Gastroesophageal sphincter (tissue), 4 donors: ENCODE measurements at regions not wholly inside any gene's neighbourhood (a gene's known extent, or its start where the extent isn't known, plus 50 kb on each side); places are given as distances from the start of the nearest gene placed in this dataset.
A peak's percentile ranks its signal among the peaks of the same experiment; 100 is the strongest.

Experiments
- ATAC-seq: fragments of 150-250 bp; one replicate; pipeline ENCODE4 v1.9.1; 2016; ENCODE audit warnings: mild to moderate bottlenecking, moderate library complexity
- H3K27ac ChIP-seq, 4 donors: fragments of 200-600 bp; sonication (generic) in 3 of 4; 1 replicate in 3 of 4; 2 replicates in 1 of 4; pipeline ENCODE4 v1.5.1; 2016 to 2019
- H3K27me3 ChIP-seq: fragments of 200-600 bp; sonication (generic); one replicate; pipeline ENCODE4 v1.5.1; 2019
- H3K36me3 ChIP-seq, 2 donors: fragments of 200-600 bp; sonication (generic); one replicate each; pipeline ENCODE4 v1.5.1; 2019; ENCODE audit warnings: control low read depth in 1 of 2
- H3K4me1 ChIP-seq, 3 donors: fragments of 200-600 bp; sonication (generic); 1 replicate in 2 of 3; 2 replicates in 1 of 3; pipeline ENCODE4 v1.5.1; 2016 to 2019; ENCODE audit warnings: control low read depth in 2 of 3
- H3K4me3 ChIP-seq, 2 donors: fragments of 200-600 bp; sonication (generic); one replicate each; pipeline ENCODE4 v1.5.1; 2019; ENCODE audit warnings: mild to moderate bottlenecking in 1 of 2, moderate library complexity in 1 of 2
- H3K9me3 ChIP-seq, 3 donors: fragments of 200-600 bp; sonication (generic); one replicate each; pipeline ENCODE4 v1.5.1; 2017 to 2019; ENCODE audit warnings: control low read depth in 2 of 3
- EP300 ChIP-seq: sonication (generic); formaldehyde crosslinking; IDR thresholded peaks from one replicate; pipeline ENCODE4 v1.6.1; 2017; ENCODE audit warnings: antibody characterized with exemption, mild to moderate bottlenecking
- POLR2A ChIP-seq, 2 donors: fragments of 450-650 bp; IDR thresholded peaks; one replicate each; pipeline ENCODE4 v1.6.1; 2017; ENCODE audit warnings: antibody characterized with exemption in 2 of 2, mild to moderate bottlenecking in 2 of 2, moderate library complexity in 1 of 2
- POLR2AphosphoS5 ChIP-seq: sonication (generic); formaldehyde crosslinking; IDR thresholded peaks from one replicate; pipeline ENCODE4 v1.6.1; 2017; ENCODE audit warnings: antibody characterized with exemption
- WGBS, 2 donors: methylation state at CpG; one replicate each; pipeline ENCODE4 v1.1.5; 2018; ENCODE audit warnings: low coverage in 1 of 2; 5-methylcytosine and 5-hydroxymethylcytosine counted together
- TF ChIP-seq, protein P1 (sequence below), 4 experiments: fragments of 200-600 bp in 2 of 4; fragments of 450-650 bp in 2 of 4; sonication (generic) in 1 of 4; IDR thresholded peaks; one replicate each; pipeline ENCODE4 v1.5.1; 2017 to 2019; ENCODE audit warnings: antibody characterized with exemption in 4 of 4, mild to moderate bottlenecking in 2 of 4, moderate library complexity in 2 of 4

DNA sequence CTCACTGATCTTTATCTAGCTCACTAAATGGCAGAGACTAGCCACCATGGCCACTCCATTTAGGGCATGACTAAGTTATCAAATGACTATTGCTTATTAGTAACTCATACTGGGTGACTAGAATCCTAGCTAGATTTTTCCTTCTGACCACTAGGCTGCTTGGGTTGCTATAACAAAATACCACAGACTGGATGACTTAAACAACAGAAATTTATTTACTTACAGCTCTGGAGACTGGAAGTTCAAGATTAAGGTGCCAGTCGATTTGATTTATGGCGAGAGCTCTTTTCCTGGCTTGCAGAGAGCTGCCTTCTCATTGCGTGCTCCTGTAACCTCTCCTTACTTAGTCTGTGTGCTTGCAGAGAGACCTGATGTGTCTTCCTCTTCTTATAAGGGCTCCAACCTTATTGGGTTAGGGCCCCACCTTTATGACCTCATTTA lies 55.0 kb upstream of the APC start:
- Histone ChIP-seq H3K4me1 (peaks cover 8 to 48% (median 22%) of the 10 kb centered on the region in 3 donors), H3K27me3 (no peaks in the 10 kb centered on the region), H3K27ac (peak overlapping the region; percentile 43 to 78 (median 76)), H3K4me3 (no peak overlapping the region), H3K9me3 (peaks cover 0 to 4% (median 0%) of the 10 kb centered on the region in 3 donors), H3K36me3 (no peaks in the 10 kb centered on the region)
- TF ChIP-seq POLR2AphosphoS5 (no peak), EP300 (no peak), POLR2A (IDR thresholded peaks at IDR 0.05) (no peak)
- TF ChIP-seq, protein P1, sequence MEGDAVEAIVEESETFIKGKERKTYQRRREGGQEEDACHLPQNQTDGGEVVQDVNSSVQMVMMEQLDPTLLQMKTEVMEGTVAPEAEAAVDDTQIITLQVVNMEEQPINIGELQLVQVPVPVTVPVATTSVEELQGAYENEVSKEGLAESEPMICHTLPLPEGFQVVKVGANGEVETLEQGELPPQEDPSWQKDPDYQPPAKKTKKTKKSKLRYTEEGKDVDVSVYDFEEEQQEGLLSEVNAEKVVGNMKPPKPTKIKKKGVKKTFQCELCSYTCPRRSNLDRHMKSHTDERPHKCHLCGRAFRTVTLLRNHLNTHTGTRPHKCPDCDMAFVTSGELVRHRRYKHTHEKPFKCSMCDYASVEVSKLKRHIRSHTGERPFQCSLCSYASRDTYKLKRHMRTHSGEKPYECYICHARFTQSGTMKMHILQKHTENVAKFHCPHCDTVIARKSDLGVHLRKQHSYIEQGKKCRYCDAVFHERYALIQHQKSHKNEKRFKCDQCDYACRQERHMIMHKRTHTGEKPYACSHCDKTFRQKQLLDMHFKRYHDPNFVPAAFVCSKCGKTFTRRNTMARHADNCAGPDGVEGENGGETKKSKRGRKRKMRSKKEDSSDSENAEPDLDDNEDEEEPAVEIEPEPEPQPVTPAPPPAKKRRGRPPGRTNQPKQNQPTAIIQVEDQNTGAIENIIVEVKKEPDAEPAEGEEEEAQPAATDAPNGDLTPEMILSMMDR (IDR thresholded peaks at IDR 0.05), result no peak
- 60% methylated on average over 3 of the region's 3 CpGs; no CpG with 5 or more reads in 1 of the 2 donors for WGBS, 2 donors
- ATAC-seq, result no peak

DNA sequence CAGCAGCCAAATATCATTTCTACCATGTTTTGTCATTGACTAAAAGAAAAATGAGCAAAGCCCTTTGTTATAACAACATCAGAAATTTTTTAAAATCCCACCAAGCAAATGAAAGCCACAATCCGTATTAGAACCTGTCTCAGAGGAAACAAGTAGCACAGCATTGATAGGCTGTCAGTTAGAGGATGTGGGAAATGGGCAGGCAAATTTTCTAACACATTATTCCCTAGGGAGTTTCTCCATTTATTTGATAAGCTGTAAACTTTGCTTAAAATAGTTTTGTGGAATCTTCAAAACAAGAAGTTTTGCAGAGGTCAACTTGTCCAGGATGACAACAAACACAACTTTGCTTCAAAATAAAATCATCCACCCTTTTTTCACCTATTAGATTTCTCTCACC lies 53.6 kb upstream of the APC start:
- H3K27me3 ChIP-seq, result no peaks in the 10 kb centered on the region
- WGBS, 2 donors, result 29% methylated on average over 1 of the region's 1 CpG
- TF ChIP-seq POLR2AphosphoS5, result no peak
- no peak for TF ChIP-seq EP300
- TF ChIP-seq POLR2A (IDR thresholded peaks at IDR 0.05), result no peak
- TF ChIP-seq, protein P1 (IDR thresholded peaks at IDR 0.05), result no peak
- peaks cover 8 to 48% (median 22%) of the 10 kb centered on the region in 3 donors for H3K4me1 ChIP-seq
- H3K9me3 ChIP-seq, result peaks cover 0 to 4% (median 0%) of the 10 kb centered on the region in 3 donors
- H3K4me3 ChIP-seq, result no peak overlapping the region
- H3K36me3 ChIP-seq, result no peaks in the 10 kb centered on the region
- no peak for ATAC-seq
- peak overlapping the region; percentile 76 to 84 (median 78) for H3K27ac ChIP-seq

DNA sequence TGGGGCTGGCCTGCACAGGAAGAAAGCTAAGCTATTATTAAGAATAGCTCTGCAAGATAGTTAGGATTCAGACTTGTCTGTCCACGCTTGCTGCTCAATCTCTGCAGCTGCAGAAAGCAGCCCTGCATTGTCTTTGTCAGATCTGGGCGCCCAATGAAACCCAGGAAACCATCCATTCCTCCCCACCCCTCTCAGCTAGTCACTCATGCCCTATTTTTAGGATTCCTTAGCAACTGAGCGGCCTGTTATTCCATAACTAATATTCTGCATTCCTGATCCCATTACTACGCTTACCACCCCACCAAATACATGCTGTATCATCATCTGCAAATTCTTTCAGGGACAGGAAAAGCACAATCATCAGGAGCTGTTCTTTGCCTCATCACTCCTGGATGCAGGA lies 52.9 kb upstream of the APC start:
- Histone ChIP-seq H3K4me1 (peaks cover 8 to 48% (median 22%) of the 10 kb centered on the region in 3 donors), H3K9me3 (peaks cover 0 to 4% (median 0%) of the 10 kb centered on the region in 3 donors), H3K4me3 (no peak overlapping the region), H3K27ac (peak overlapping the region; percentile 76 to 84 (median 78)), H3K36me3 (no peaks in the 10 kb centered on the region), H3K27me3 (no peaks in the 10 kb centered on the region)
- peak; percentile 81 for ATAC-seq
- 14 to 31% methylated on average over 4 of the region's 4 CpGs for WGBS, 2 donors
- TF ChIP-seq, protein P1 (IDR thresholded peaks at IDR 0.05), result no peak
- no peak for TF ChIP-seq EP300
- TF ChIP-seq POLR2A (IDR thresholded peaks at IDR 0.05), result no peak
- peak; percentile 28 for TF ChIP-seq POLR2AphosphoS5

DNA sequence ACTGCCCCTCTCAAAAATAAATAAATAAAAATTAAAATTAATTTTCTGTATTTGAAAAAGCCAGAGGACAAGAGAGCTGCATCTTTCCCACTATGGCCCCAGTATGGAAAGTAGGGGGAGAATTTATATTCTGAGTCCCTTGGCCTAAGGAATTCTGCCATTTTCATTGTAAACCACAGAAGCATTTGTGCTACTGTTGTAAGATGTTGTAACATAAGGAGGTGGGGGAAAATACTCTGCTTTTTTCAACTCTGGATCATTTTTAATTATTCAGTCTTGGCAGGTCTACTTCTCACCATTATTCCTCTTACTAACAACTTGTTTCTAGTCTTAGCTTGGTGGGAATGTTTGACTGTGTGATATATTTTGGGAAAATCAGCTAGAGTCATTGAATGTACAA lies 52.3 kb upstream of the APC start:
- Histone ChIP-seq H3K27me3 (no peaks in the 10 kb centered on the region), H3K4me3 (no peak overlapping the region), H3K36me3 (no peaks in the 10 kb centered on the region), H3K9me3 (peaks cover 0 to 4% (median 0%) of the 10 kb centered on the region in 3 donors), H3K4me1 (peaks cover 8 to 41% (median 22%) of the 10 kb centered on the region in 3 donors), H3K27ac (peak overlapping the region; percentile 76 to 84 (median 78))
- no peak for ATAC-seq
- TF ChIP-seq, protein P1 (IDR thresholded peaks at IDR 0.05), result no peak
- TF ChIP-seq EP300 (no peak), POLR2A (IDR thresholded peaks at IDR 0.05) (no peak), POLR2AphosphoS5 (no peak)

DNA sequence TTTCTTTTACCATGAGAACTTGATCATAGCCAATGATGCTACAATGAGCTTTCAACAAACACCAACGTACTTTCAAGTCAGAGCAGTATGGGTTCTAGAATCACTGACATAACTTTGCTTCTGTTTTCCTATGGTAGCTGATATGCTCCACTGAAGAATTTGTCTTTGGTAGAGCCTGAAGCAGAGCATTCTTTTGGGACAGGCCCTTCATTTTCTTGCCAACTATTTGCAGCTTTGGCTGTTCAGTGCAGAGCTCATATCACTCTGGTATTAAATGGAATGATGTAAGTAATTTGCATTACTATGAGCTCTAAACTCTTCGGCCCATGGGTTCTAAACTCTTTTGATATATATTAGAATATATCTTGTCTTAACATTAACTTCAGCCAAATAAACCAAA lies 51.8 kb upstream of the APC start:
- no peak overlapping the region for H3K4me3 ChIP-seq
- H3K27ac ChIP-seq, result peak overlapping the region; percentile 76 to 84 (median 78)
- H3K36me3 ChIP-seq, result no peaks in the 10 kb centered on the region
- H3K9me3 ChIP-seq, result peaks cover 0 to 4% (median 0%) of the 10 kb centered on the region in 3 donors
- H3K4me1 ChIP-seq, result peaks cover 6 to 38% (median 22%) of the 10 kb centered on the region in 3 donors
- TF ChIP-seq POLR2AphosphoS5 (no peak), POLR2A (IDR thresholded peaks at IDR 0.05) (no peak), EP300 (no peak)
- TF ChIP-seq, protein P1 (IDR thresholded peaks at IDR 0.05), result no peak
- ATAC-seq, result no peak
- no peaks in the 10 kb centered on the region for H3K27me3 ChIP-seq
- 20 to 67% methylated on average over 1 to 2 of the region's 2 CpGs for WGBS, 2 donors
